A549 (cell line): ENCODE measurements at regions not wholly inside any gene's neighbourhood (a gene's known extent, or its start where the extent isn't known, plus 50 kb on each side); places are given as distances from the start of the nearest gene placed in this dataset.

Source experiments
- ATAC-seq, 2 experiments: fragments of 200-7000 bp in 1 of 2; fragments of >200 bp in 1 of 2; cut with Nextera tagmentation in 1 of 2; cut with Tn5 transposase in 1 of 2; 3 replicates each; pipeline versions ENCODE4 v1.8.0 to v1.9.1; 2018 to 2020; ENCODE audit warnings: mild to moderate bottlenecking in 1 of 2, moderate library complexity in 1 of 2
- CTCF ChIA-PET: fragments of 300-600 bp; sonication (Branson Sonifier 250); formaldehyde crosslinking; extraction: SDS; loops from one replicate; lab custom pipeline; 2021; ENCODE audit warnings: antibody characterized with exemption, inconsistent platforms; lab: Yijun Ruan, JAX
- POLR2A ChIA-PET: fragments of 350-600 bp; formaldehyde crosslinking; extraction: SDS; loops from one replicate; lab custom pipeline; 2021; ENCODE audit warnings: antibody characterized with exemption, inconsistent platforms; lab: Yijun Ruan, JAX
- DNase-seq, 2 experiments: peaks; one replicate each; pipeline versions ENCODE4 v3.0.0 to v3.0.0-alpha.2; 2011 to 2016; ENCODE audit warnings: low read depth in 1 of 2, low spot score in 1 of 2
- FAIRE-seq: peaks from 2 replicates; lab custom pipeline; 2011; peaks lifted over from hg19 to GRCh38; lab: Jason Lieb, UNC
- H3K27ac ChIP-seq, 2 experiments: fragments of >200 bp; sonication (Bioruptor Twin); formaldehyde crosslinking; 3 replicates each; pipeline ENCODE4 v1.5.1; 2016 to 2017
- H3K4me1 ChIP-seq: fragments of >200 bp; sonication (Bioruptor Twin); formaldehyde crosslinking; 3 replicates; pipeline ENCODE4 v1.6.1; 2016
- H3K4me2 ChIP-seq: fragments of >200 bp; sonication (Bioruptor Twin); formaldehyde crosslinking; 3 replicates; pipeline ENCODE4 v1.6.1; 2016
- H3K4me3 ChIP-seq: fragments of >200 bp; sonication (Bioruptor Twin); formaldehyde crosslinking; 3 replicates; pipeline ENCODE4 v1.5.1; 2016
- H3K9me3 ChIP-seq: fragments of >200 bp; sonication (Bioruptor Twin); formaldehyde crosslinking; 3 replicates; pipeline ENCODE4 v1.6.1; 2016
- CEBPB ChIP-seq, 2 experiments: fragments of >200 bp in 1 of 2; sonication (Bioruptor Twin) in 1 of 2; formaldehyde crosslinking in 1 of 2; IDR thresholded peaks; 2 replicates each; pipeline ENCODE4 v1.6.1; 2012 to 2016
- CHD2 ChIP-seq: fragments of 150-350 bp; IDR thresholded peaks from 2 replicates; pipeline ENCODE4 v1.6.1; 2014; ENCODE audit warnings: low read length; ENCODE audit not compliant: partially characterized antibody
- CHD4 ChIP-seq: fragments of 200-600 bp; sonication (generic); IDR thresholded peaks from 2 replicates; pipeline ENCODE4 v1.6.1; 2016; ENCODE audit warnings: antibody characterized with exemption, mild to moderate bottlenecking, borderline replicate concordance
- CTCF ChIP-seq: fragments of >200 bp; sonication (Bioruptor Twin); formaldehyde crosslinking; IDR thresholded peaks from 3 replicates; pipeline ENCODE4 v1.5.1; 2016
- EHF ChIP-seq: fragments of 250-450 bp; sonication (Bioruptor Pico); IDR thresholded peaks from 2 replicates; pipeline ENCODE4 v1.5.0; 2020; ENCODE audit warnings: mild to moderate bottlenecking
- EHMT2 ChIP-seq: fragments of 200-600 bp; sonication (generic); IDR thresholded peaks from 2 replicates; pipeline ENCODE4 v1.6.1; 2016; ENCODE audit warnings: antibody characterized with exemption, low read depth, mild to moderate bottlenecking, moderate library complexity
- ELK1 ChIP-seq: fragments of 150-350 bp; IDR thresholded peaks from 2 replicates; pipeline ENCODE4 v1.6.1; 2014; ENCODE audit warnings: low read depth, mild to moderate bottlenecking, low read length
- EP300 ChIP-seq, 2 experiments: fragments of >200 bp; sonication (Bioruptor Twin); formaldehyde crosslinking; IDR thresholded peaks; 2 replicates in 1 of 2; 3 replicates in 1 of 2; pipeline ENCODE4 v1.6.1; 2016 to 2017
- ESRRA ChIP-seq: fragments of 150-350 bp; IDR thresholded peaks from 2 replicates; pipeline ENCODE4 v1.6.1; 2014; ENCODE audit warnings: mild to moderate bottlenecking, low read length, borderline replicate concordance
- FOSB ChIP-seq: fragments of 250-450 bp; sonication (Bioruptor Pico); IDR thresholded peaks from 2 replicates; pipeline ENCODE4 v1.5.0; 2020; ENCODE audit warnings: mild to moderate bottlenecking, moderate library complexity
- FOSL2 ChIP-seq, 2 experiments: fragments of 450-650 bp in 1 of 2; fragments of >200 bp in 1 of 2; sonication (Bioruptor Twin) in 1 of 2; formaldehyde crosslinking; IDR thresholded peaks; 2 replicates each; pipeline versions ENCODE4 v1.5.0 to v1.6.1; 2016 to 2020; ENCODE audit warnings: mild to moderate bottlenecking in 1 of 2, moderate library complexity in 1 of 2
- FOXS1 ChIP-seq: fragments of 250-450 bp; sonication (Bioruptor Pico); IDR thresholded peaks from 2 replicates; pipeline ENCODE4 v1.5.0; 2020; ENCODE audit warnings: mild to moderate bottlenecking, moderate library complexity
- GATA3 ChIP-seq: IDR thresholded peaks from 2 replicates; pipeline ENCODE4 v1.6.1; 2012; ENCODE audit warnings: borderline replicate concordance
- HDAC2 ChIP-seq: fragments of 200-600 bp; sonication (generic); IDR thresholded peaks from 2 replicates; pipeline ENCODE4 v1.6.1; 2016
- HOXB5 ChIP-seq: fragments of 250-450 bp; sonication (Bioruptor Pico); IDR thresholded peaks from 2 replicates; pipeline ENCODE4 v1.5.0; 2020; ENCODE audit warnings: mild to moderate bottlenecking, moderate library complexity
- JUN ChIP-seq, 2 experiments: fragments of >200 bp; sonication (Bioruptor Twin); formaldehyde crosslinking; IDR thresholded peaks; 2 replicates in 1 of 2; 3 replicates in 1 of 2; pipeline ENCODE4 v1.6.1; 2016 to 2017
- JUNB ChIP-seq: fragments of >200 bp; sonication (Bioruptor Twin); formaldehyde crosslinking; IDR thresholded peaks from 2 replicates; pipeline ENCODE4 v1.6.1; 2016
- KDM5A ChIP-seq: fragments of 200-600 bp; sonication (generic); IDR thresholded peaks from 2 replicates; pipeline ENCODE4 v1.6.1; 2016; ENCODE audit warnings: antibody characterized with exemption, mild to moderate bottlenecking
- NFE2L2 ChIP-seq: fragments of 150-350 bp; conservative IDR thresholded peaks from 2 replicates; pipeline ENCODE4 v1.6.1; 2014; ENCODE audit warnings: low read length
- NPAS2 ChIP-seq: fragments of 250-450 bp; sonication (Bioruptor Pico); IDR thresholded peaks from 2 replicates; pipeline ENCODE4 v1.8.0; 2022; ENCODE audit warnings: mild to moderate bottlenecking, moderate library complexity, borderline replicate concordance
- PHF8 ChIP-seq: fragments of 200-600 bp; sonication (generic); IDR thresholded peaks from 2 replicates; pipeline ENCODE4 v1.6.1; 2016; ENCODE audit warnings: low read depth, mild to moderate bottlenecking, antibody characterized with exemption, moderate library complexity, borderline replicate concordance
- POLR2A ChIP-seq: IDR thresholded peaks from 2 replicates; pipeline ENCODE4 v1.6.1; 2012; ENCODE audit warnings: mild to moderate bottlenecking, low read length
- POLR2AphosphoS2 ChIP-seq: conservative IDR thresholded peaks from 2 replicates; pipeline ENCODE4 v1.6.1; 2012; ENCODE audit warnings: low read length, improper control_type of control experiment, inconsistent platforms
- RCOR1 ChIP-seq: fragments of 150-350 bp; IDR thresholded peaks from 2 replicates; pipeline ENCODE4 v1.6.1; 2014; ENCODE audit warnings: antibody characterized with exemption, low read length, low read depth
- SMC3 ChIP-seq: fragments of >200 bp; sonication (Bioruptor Twin); formaldehyde crosslinking; IDR thresholded peaks from 3 replicates; pipeline ENCODE4 v1.6.1; 2018; ENCODE audit warnings: inconsistent platforms
- TP53 ChIP-seq: fragments of 250-450 bp; sonication (Bioruptor Pico); IDR thresholded peaks from 2 replicates; pipeline ENCODE4 v1.5.0; 2021; ENCODE audit warnings: mild to moderate bottlenecking, moderate library complexity
- ZC3H11A ChIP-seq: fragments of 450-650 bp; IDR thresholded peaks from 2 replicates; pipeline ENCODE4 v1.6.1; 2014; ENCODE audit warnings: antibody characterized with exemption, mild to moderate bottlenecking
- ZNF302 ChIP-seq: fragments of 250-450 bp; sonication (Bioruptor Pico); IDR thresholded peaks from 2 replicates; pipeline ENCODE4 v1.9.0; 2021; ENCODE audit warnings: inconsistent platforms, mild to moderate bottlenecking, moderate library complexity
- ZSCAN20 ChIP-seq: fragments of 250-450 bp; sonication (Bioruptor Pico); IDR thresholded peaks from 2 replicates; pipeline ENCODE4 v1.8.0; 2022; ENCODE audit warnings: mild to moderate bottlenecking, moderate library complexity
- WGBS: methylation state at CpG from one replicate; pipeline ENCODE4 v1.1.6; 2017; ENCODE audit errors: missing lambda C conversion rate; 5-methylcytosine and 5-hydroxymethylcytosine counted together
- TF ChIP-seq, protein P1 (sequence below): fragments of 450-650 bp; IDR thresholded peaks from 2 replicates; pipeline ENCODE4 v1.6.1; 2014; ENCODE audit warnings: antibody characterized with exemption
- TF ChIP-seq, protein P2 (sequence below): fragments of 200-600 bp; sonication (generic); IDR thresholded peaks from 2 replicates; pipeline ENCODE4 v1.6.1; 2016; ENCODE audit warnings: antibody characterized with exemption, mild to moderate bottlenecking, moderate library complexity

GRCh38 chr9:21687351-21687750 is 115.1 kb upstream of the MTAP start (continued):
- TF ChIP-seq ELK1 (no peak), ESRRA (no peak), NFE2L2 (no peak), CHD4 (no peak)

DNA sequence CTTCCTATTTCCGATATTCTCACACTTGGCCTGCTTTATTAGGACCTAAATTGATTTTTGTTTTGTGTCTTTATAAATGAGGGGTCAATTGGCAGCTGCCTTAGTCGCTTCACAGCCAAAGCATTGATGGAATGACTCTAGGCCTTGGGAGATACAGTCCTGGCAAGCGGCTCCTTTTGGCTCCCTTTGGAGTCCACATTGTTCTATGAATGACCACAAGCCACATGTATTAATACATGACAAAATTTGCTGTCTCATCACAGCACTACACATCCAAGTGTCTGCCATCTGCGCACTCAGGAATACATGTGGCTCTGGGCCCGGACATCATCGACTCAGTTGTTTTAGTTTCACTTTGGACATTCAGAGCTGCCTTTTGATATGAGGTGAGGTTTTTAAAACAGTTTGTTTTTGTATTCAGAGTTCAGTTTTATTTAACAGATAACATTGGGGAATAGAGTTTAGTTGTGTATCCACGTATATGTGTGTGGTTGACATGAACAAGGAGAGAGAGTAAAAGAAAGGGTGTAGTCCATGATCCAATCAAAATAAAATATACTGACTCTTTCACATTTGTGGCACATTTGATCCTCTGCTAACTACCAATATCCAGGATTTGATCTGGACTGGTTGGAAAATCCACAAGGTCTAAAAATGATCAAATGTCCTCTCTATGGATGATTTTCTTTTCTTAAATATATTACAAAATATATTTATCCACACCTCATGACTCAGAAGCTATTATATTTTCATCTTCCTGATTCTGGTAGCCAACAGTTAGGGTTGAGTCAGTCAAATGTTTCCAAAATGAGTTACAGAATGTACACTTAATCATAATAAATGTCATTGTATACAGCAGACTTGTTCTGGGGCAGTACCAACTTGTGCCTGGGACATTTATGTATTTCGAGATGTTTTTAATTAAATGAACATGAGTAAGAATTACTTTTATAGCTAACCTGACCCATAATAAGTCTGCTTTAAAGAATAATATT is 114.0 kb upstream of the MTAP start:
- CTCF ChIA-PET = interaction anchor here (0.6 to 3.5 kb wide), 9 partner anchors 21 to 196 kb away, joined by 3 to 17 read pairs (median 3); no protein-coding TSS in a partner anchor
- peak overlapping the region; percentile 82 for H3K4me2 ChIP-seq
- FAIRE-seq = peak; percentile 86
- peak; percentile 66; the same call in 1 of the 2 replicates for TF ChIP-seq FOSL2 (IDR thresholded peaks at IDR 0.05)
- TF ChIP-seq FOSL2 (CRISPR knock-in tag; IDR thresholded peaks at IDR 0.05) = peak; percentile 87
- no peak for TF ChIP-seq ZC3H11A
- no peak for TF ChIP-seq EHMT2
- no peak for TF ChIP-seq POLR2A
- TF ChIP-seq CTCF = no peak
- no peak for TF ChIP-seq ZNF302 (CRISPR knock-in tag)
- no peak for TF ChIP-seq NPAS2
- no peak for TF ChIP-seq PHF8
- TF ChIP-seq ZSCAN20 (CRISPR knock-in tag) = no peak
- no peak; the same call in 1 of the 2 replicates for TF ChIP-seq TP53 (CRISPR knock-in tag)
- TF ChIP-seq KDM5A = no peak
- no peak for TF ChIP-seq EP300 (IDR thresholded peaks at IDR 0.05)
- TF ChIP-seq, protein P1, sequence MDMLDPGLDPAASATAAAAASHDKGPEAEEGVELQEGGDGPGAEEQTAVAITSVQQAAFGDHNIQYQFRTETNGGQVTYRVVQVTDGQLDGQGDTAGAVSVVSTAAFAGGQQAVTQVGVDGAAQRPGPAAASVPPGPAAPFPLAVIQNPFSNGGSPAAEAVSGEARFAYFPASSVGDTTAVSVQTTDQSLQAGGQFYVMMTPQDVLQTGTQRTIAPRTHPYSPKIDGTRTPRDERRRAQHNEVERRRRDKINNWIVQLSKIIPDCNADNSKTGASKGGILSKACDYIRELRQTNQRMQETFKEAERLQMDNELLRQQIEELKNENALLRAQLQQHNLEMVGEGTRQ = no peak
- no peak for TF ChIP-seq FOSB (CRISPR knock-in tag)
- no peak for TF ChIP-seq ESRRA
- peak; percentile 80; the same call in 1 of the 2 replicates for TF ChIP-seq HOXB5
- peak in 1 of 2 experiments; percentile 31; a peak in 1 of 4 replicates for TF ChIP-seq CEBPB (IDR thresholded peaks at IDR 0.05)
- TF ChIP-seq GATA3 = 0 out of 2 replicates have a peak, but pooled peaks have one; percentile 68
- TF ChIP-seq JUN (IDR thresholded peaks at IDR 0.05) = peak; percentile 35 to 61; a peak in 2 of 5 replicates
- TF ChIP-seq JUNB = peak; percentile 82
- TF ChIP-seq EHF (CRISPR knock-in tag) = peak; percentile 74; the same call in 1 of the 2 replicates
- 0 out of 2 replicates have a peak, but pooled peaks have one; percentile 27 for TF ChIP-seq FOXS1 (CRISPR knock-in tag)
- TF ChIP-seq CHD2 = no peak
- no peak for TF ChIP-seq RCOR1
- TF ChIP-seq CHD4 = no peak
- TF ChIP-seq, protein P2, sequence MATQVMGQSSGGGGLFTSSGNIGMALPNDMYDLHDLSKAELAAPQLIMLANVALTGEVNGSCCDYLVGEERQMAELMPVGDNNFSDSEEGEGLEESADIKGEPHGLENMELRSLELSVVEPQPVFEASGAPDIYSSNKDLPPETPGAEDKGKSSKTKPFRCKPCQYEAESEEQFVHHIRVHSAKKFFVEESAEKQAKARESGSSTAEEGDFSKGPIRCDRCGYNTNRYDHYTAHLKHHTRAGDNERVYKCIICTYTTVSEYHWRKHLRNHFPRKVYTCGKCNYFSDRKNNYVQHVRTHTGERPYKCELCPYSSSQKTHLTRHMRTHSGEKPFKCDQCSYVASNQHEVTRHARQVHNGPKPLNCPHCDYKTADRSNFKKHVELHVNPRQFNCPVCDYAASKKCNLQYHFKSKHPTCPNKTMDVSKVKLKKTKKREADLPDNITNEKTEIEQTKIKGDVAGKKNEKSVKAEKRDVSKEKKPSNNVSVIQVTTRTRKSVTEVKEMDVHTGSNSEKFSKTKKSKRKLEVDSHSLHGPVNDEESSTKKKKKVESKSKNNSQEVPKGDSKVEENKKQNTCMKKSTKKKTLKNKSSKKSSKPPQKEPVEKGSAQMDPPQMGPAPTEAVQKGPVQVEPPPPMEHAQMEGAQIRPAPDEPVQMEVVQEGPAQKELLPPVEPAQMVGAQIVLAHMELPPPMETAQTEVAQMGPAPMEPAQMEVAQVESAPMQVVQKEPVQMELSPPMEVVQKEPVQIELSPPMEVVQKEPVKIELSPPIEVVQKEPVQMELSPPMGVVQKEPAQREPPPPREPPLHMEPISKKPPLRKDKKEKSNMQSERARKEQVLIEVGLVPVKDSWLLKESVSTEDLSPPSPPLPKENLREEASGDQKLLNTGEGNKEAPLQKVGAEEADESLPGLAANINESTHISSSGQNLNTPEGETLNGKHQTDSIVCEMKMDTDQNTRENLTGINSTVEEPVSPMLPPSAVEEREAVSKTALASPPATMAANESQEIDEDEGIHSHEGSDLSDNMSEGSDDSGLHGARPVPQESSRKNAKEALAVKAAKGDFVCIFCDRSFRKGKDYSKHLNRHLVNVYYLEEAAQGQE = no peak
- no peak for TF ChIP-seq HDAC2
- no peak for TF ChIP-seq POLR2AphosphoS2
- TF ChIP-seq SMC3 = no peak

More for the DNA sequence above, 114.0 kb upstream of the MTAP start:
- H3K9me3 ChIP-seq = no peaks in the 10 kb centered on the region
- under 1% methylated on average over 8 of the region's 8 CpGs for WGBS
- ATAC-seq (peak; percentile 51 to 66; a peak in 5 of 6 replicates), DNase-seq (peak; percentile 51 to 87)
- POLR2A ChIA-PET = interaction anchor here (0.9 to 2.9 kb wide), 6 partner anchors 11 to 129 kb away, joined by 3 to 13 read pairs (median 4); no protein-coding TSS in a partner anchor
- H3K27ac ChIP-seq = peak overlapping the region; percentile 92 to 94
- H3K4me1 ChIP-seq = peaks cover 67% of the 10 kb centered on the region
- peak overlapping the region; percentile 31 for H3K4me3 ChIP-seq
